ENCODE measurements at regions not wholly inside any gene's neighbourhood (a gene's known extent, or its start where the extent isn't known, plus 50 kb on each side); places are given as distances from the start of the nearest gene placed in this dataset.

DNA sequence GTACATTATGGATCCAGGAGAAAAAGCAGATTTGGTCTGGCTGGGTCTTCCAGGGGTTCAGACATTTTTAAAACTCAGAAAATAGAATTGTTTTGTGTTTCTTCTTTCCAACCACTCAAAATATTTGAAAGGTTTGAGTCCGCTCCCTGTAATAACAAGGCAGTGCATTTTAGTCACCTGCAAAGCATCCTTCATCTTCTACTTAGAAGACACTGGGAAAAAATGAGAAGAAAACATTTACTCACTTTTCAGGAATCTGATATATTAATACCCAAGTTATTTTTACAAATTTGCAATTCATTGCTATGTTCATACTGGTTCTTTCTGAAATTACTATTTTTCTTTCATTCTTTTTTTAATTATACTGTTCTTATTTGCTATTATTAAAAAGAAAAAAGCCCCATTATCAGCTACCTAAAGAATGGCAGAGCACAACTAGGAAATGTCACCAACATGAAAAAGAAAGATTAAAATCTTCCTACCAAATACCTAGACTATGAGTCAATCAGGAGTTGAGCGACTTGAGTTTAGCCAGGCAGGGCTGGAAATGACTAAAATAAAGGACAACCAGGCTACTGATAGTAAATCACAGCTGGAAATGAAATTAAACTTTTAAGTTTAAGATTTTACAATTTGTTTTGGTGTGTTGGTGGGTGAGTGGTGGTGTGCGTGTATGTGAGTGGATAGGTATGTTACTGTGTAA lies 280.3 kb upstream of the THBS1 start:
- peak overlapping the region; percentile 49 for H3K4me2 ChIP-seq (ENCODE audit: insufficient read depth, low read length)
- TF ChIP-seq, protein P1, sequence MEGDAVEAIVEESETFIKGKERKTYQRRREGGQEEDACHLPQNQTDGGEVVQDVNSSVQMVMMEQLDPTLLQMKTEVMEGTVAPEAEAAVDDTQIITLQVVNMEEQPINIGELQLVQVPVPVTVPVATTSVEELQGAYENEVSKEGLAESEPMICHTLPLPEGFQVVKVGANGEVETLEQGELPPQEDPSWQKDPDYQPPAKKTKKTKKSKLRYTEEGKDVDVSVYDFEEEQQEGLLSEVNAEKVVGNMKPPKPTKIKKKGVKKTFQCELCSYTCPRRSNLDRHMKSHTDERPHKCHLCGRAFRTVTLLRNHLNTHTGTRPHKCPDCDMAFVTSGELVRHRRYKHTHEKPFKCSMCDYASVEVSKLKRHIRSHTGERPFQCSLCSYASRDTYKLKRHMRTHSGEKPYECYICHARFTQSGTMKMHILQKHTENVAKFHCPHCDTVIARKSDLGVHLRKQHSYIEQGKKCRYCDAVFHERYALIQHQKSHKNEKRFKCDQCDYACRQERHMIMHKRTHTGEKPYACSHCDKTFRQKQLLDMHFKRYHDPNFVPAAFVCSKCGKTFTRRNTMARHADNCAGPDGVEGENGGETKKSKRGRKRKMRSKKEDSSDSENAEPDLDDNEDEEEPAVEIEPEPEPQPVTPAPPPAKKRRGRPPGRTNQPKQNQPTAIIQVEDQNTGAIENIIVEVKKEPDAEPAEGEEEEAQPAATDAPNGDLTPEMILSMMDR (IDR thresholded peaks at IDR 0.05; ENCODE audit: extremely low read depth, low read depth, low read length) = no peak
- H3K4me3 ChIP-seq (ENCODE audit: insufficient read depth, low read length) = no peak overlapping the region
- no peaks in the 10 kb centered on the region for H3K79me2 ChIP-seq (ENCODE audit: insufficient read depth, low read length)
- H3K4me1 ChIP-seq (ENCODE audit: insufficient read depth, low read length) = peaks cover 55% of the 10 kb centered on the region
- H3K27me3 ChIP-seq (ENCODE audit: insufficient read depth, low read length) = no peaks in the 10 kb centered on the region
- H3K9me3 ChIP-seq (ENCODE audit: low read depth, low read length) = no peaks in the 10 kb centered on the region
- H3K27ac ChIP-seq (ENCODE audit: low read depth, low read length) = peak overlapping the region; percentile 88
- DNase-seq (ENCODE audit: insufficient read length, low spot score, missing footprints) = peak; percentile 30
- H2AFZ ChIP-seq (ENCODE audit: low read length) = no peak overlapping the region
- no peaks in the 10 kb centered on the region for H3K36me3 ChIP-seq (ENCODE audit: insufficient read depth, low read length)
- no peaks in the 10 kb centered on the region for H4K20me1 ChIP-seq (ENCODE audit: insufficient read depth, low read length)

DNA sequence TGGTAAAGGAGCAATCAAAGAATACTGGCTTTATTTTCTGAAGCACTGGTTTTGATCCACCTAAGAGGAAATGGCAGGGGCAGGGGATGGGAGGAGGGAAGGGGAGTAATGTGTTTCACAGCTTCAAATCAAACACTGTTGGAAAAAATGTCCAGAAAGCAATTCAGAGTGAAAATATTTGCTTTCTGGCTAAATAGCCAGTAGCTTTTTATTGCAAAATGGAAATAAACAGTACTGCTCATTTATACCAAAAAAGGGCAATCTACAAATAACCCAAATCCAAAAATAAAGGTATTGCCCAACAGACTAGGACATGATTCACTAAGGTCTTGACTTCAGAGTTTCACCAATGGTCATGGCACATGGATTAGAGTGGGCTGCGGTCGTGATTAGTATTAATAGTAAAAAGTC lies 279.3 kb upstream of the THBS1 start:
- Histone ChIP-seq H3K9me3 (ENCODE audit: low read depth, low read length) (no peaks in the 10 kb centered on the region), H3K27ac (ENCODE audit: low read depth, low read length) (peak overlapping the region; percentile 88), H3K4me1 (ENCODE audit: insufficient read depth, low read length) (peaks cover 55% of the 10 kb centered on the region), H3K79me2 (ENCODE audit: insufficient read depth, low read length) (no peaks in the 10 kb centered on the region), H2AFZ (ENCODE audit: low read length) (no peak overlapping the region), H4K20me1 (ENCODE audit: insufficient read depth, low read length) (no peaks in the 10 kb centered on the region), H3K36me3 (ENCODE audit: insufficient read depth, low read length) (no peaks in the 10 kb centered on the region), H3K27me3 (ENCODE audit: insufficient read depth, low read length) (no peaks in the 10 kb centered on the region), H3K4me2 (ENCODE audit: insufficient read depth, low read length) (peak overlapping the region; percentile 49), H3K4me3 (ENCODE audit: insufficient read depth, low read length) (no peak overlapping the region)
- TF ChIP-seq, protein P1 (IDR thresholded peaks at IDR 0.05; ENCODE audit: extremely low read depth, low read depth, low read length) = no peak
- DNase-seq (ENCODE audit: insufficient read length, low spot score, missing footprints) = no peak

DNA sequence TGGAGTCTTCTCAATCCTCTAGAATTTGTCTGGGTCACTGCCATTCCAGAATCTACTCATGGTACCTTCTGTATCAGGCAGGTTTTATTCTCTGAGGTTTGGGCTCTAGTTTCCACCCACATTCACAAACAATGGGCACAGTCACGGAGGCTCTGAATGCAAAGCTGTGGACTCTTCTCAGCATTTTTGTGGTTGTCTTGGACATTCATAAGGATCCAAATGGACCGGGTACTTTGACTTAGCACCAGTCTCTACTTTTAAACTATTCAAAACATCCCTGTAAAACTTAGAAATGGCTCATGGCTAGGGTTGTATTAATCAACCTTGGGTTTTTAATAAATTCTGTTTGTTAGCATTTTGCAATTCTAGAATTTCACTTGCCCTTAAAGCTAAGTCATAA lies 277.9 kb upstream of the THBS1 start:
- Histone ChIP-seq H3K4me3 (ENCODE audit: insufficient read depth, low read length) (no peak overlapping the region), H3K79me2 (ENCODE audit: insufficient read depth, low read length) (no peaks in the 10 kb centered on the region), H3K27me3 (ENCODE audit: insufficient read depth, low read length) (no peaks in the 10 kb centered on the region), H3K9me3 (ENCODE audit: low read depth, low read length) (no peaks in the 10 kb centered on the region), H3K4me1 (ENCODE audit: insufficient read depth, low read length) (peaks cover 55% of the 10 kb centered on the region), H3K36me3 (ENCODE audit: insufficient read depth, low read length) (no peaks in the 10 kb centered on the region), H2AFZ (ENCODE audit: low read length) (no peak overlapping the region), H4K20me1 (ENCODE audit: insufficient read depth, low read length) (no peaks in the 10 kb centered on the region), H3K27ac (ENCODE audit: low read depth, low read length) (peak overlapping the region; percentile 88), H3K4me2 (ENCODE audit: insufficient read depth, low read length) (no peak overlapping the region)
- TF ChIP-seq, protein P1 (IDR thresholded peaks at IDR 0.05; ENCODE audit: extremely low read depth, low read depth, low read length) = no peak
- no peak for DNase-seq (ENCODE audit: insufficient read length, low spot score, missing footprints)

DNA sequence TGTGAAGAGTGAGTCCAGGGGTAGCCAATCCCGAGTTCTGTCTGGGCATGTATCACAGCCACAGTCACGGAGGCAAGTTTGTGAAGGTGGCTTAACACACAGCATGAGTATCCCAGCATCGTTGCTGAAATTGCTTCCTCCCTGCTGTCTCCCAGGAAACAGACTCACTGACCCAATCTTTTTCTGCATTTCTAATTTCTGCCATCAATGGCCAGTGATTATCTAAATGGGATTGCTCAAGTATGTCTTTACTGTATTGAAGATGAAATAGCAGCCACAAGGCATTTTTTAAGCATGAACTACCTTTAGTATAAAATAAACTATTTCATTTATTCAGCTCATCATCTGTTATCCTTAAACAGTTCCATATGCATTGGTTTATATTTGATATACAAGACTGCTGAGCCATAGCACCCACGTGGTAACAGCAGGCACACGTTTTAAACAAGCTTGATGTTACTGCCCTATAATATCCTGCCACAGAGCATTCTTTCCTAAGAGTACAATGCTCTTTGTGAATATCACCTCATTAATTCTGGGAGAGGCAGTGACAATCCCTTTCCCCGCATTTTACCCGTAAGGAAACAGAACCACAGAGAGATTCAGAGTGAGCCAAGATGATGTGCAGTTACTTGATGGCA lies 276.6 kb upstream of the THBS1 start:
- Histone ChIP-seq H3K36me3 (ENCODE audit: insufficient read depth, low read length) (no peaks in the 10 kb centered on the region), H4K20me1 (ENCODE audit: insufficient read depth, low read length) (no peaks in the 10 kb centered on the region), H3K4me2 (ENCODE audit: insufficient read depth, low read length) (no peak overlapping the region), H3K79me2 (ENCODE audit: insufficient read depth, low read length) (no peaks in the 10 kb centered on the region), H3K9me3 (ENCODE audit: low read depth, low read length) (no peaks in the 10 kb centered on the region), H2AFZ (ENCODE audit: low read length) (no peak overlapping the region), H3K4me3 (ENCODE audit: insufficient read depth, low read length) (no peak overlapping the region), H3K27me3 (ENCODE audit: insufficient read depth, low read length) (no peaks in the 10 kb centered on the region), H3K4me1 (ENCODE audit: insufficient read depth, low read length) (peaks cover 55% of the 10 kb centered on the region), H3K27ac (ENCODE audit: low read depth, low read length) (peak overlapping the region; percentile 88)
- TF ChIP-seq, protein P1 (IDR thresholded peaks at IDR 0.05; ENCODE audit: extremely low read depth, low read depth, low read length) = no peak
- no peak for DNase-seq (ENCODE audit: insufficient read length, low spot score, missing footprints)

Data from osteoblast (primary cell).